Activated naive CD4-positive, alpha-beta T cell treated with anti-CD3 and anti-CD28 coated beads for 36 hours (primary cell): ENCODE measurements at regions not wholly inside any gene's neighbourhood (a gene's known extent, or its start where the extent isn't known, plus 50 kb on each side); places are given as distances from the start of the nearest gene placed in this dataset.
"Not testable (repeated sequence)": the region's sequence is repeated elsewhere in the genome, so short reads cannot be mapped to it uniquely, and the experiment has no call there.

Experiments
- CTCF ChIA-PET: fragments of 350-600 bp; sonication (Branson Sonifier 250); formaldehyde crosslinking; loops from one replicate; lab custom pipeline; 2021; ENCODE audit warnings: antibody characterized with exemption; lab: Charles Lee
- DNase-seq: peaks from one replicate; pipeline ENCODE4 v3.0.0-alpha.2; 2020
- H3K27ac Mint-ChIP-seq: one replicate; pipeline ENCODE4 v1.8.0; 2021; ENCODE audit warnings: mild to moderate bottlenecking, mixed read lengths
- H3K27me3 Mint-ChIP-seq: one replicate; pipeline ENCODE4 v1.8.0; 2021; ENCODE audit warnings: low read depth, mixed read lengths
- H3K36me3 Mint-ChIP-seq: one replicate; pipeline ENCODE4 v1.8.0; 2021; ENCODE audit warnings: low read depth, mixed read lengths
- H3K4me1 Mint-ChIP-seq: one replicate; pipeline ENCODE4 v1.8.0; 2021; ENCODE audit warnings: low read depth, mixed read lengths
- H3K4me3 Mint-ChIP-seq: one replicate; pipeline ENCODE4 v1.8.0; 2021; ENCODE audit warnings: mild to moderate bottlenecking, moderate library complexity, mixed read lengths
- H3K9me3 Mint-ChIP-seq: one replicate; pipeline ENCODE4 v1.8.0; 2021; ENCODE audit warnings: mixed read lengths
- intact Hi-C: fragments of 100-400 bp; cut with micrococcal nuclease; formaldehyde crosslinking; loops from one replicate; pipeline ENCODE4 v1.15.1; 2023

- H3K9me3 Mint-ChIP-seq, result peaks cover 27% of the 10 kb centered on the region
- H3K27me3 Mint-ChIP-seq, intact Hi-C loops, H3K36me3 Mint-ChIP-seq, H3K4me3 Mint-ChIP-seq, DNase-seq, CTCF ChIA-PET, H3K4me1 Mint-ChIP-seq, H3K27ac Mint-ChIP-seq: not testable (repeated sequence)
Observed at GRCh38 chr22:10746382-10746781, 4781.6 kb upstream of the OR11H1 start.

GRCh38 chr22:10747227-10747626 lies 4780.8 kb upstream of the OR11H1 start:
- H3K4me3 Mint-ChIP-seq, H3K27ac Mint-ChIP-seq, H3K27me3 Mint-ChIP-seq, H3K36me3 Mint-ChIP-seq, CTCF ChIA-PET, H3K4me1 Mint-ChIP-seq, DNase-seq, intact Hi-C loops: not testable (repeated sequence)
- peaks cover 27% of the 10 kb centered on the region for H3K9me3 Mint-ChIP-seq

- peaks cover 22% of the 10 kb centered on the region for H3K9me3 Mint-ChIP-seq
- intact Hi-C loops, H3K4me1 Mint-ChIP-seq, H3K4me3 Mint-ChIP-seq, CTCF ChIA-PET, H3K36me3 Mint-ChIP-seq, DNase-seq, H3K27me3 Mint-ChIP-seq, H3K27ac Mint-ChIP-seq: not testable (repeated sequence)
Observed at GRCh38 chr22:10748751-10749150, 4779.2 kb upstream of the OR11H1 start.

- H3K27ac Mint-ChIP-seq, intact Hi-C loops, DNase-seq, H3K27me3 Mint-ChIP-seq, H3K36me3 Mint-ChIP-seq, CTCF ChIA-PET, H3K4me3 Mint-ChIP-seq, H3K4me1 Mint-ChIP-seq: not testable (repeated sequence)
- H3K9me3 Mint-ChIP-seq, result peaks cover 21% of the 10 kb centered on the region
Observed at GRCh38 chr22:10749423-10749822, 4778.6 kb upstream of the OR11H1 start.

- H3K4me1 Mint-ChIP-seq, CTCF ChIA-PET, H3K36me3 Mint-ChIP-seq, DNase-seq, H3K27ac Mint-ChIP-seq, intact Hi-C loops, H3K27me3 Mint-ChIP-seq, H3K4me3 Mint-ChIP-seq: not testable (repeated sequence)
- peaks cover 23% of the 10 kb centered on the region for H3K9me3 Mint-ChIP-seq
Observed at GRCh38 chr22:10753566-10753965, 4774.4 kb upstream of the OR11H1 start.

GRCh38 chr22:10755350-10755749 lies 4772.6 kb upstream of the OR11H1 start:
- H3K27ac Mint-ChIP-seq, DNase-seq, H3K27me3 Mint-ChIP-seq, H3K4me3 Mint-ChIP-seq, H3K4me1 Mint-ChIP-seq, intact Hi-C loops, H3K36me3 Mint-ChIP-seq, CTCF ChIA-PET: not testable (repeated sequence)
- H3K9me3 Mint-ChIP-seq, result peaks cover 18% of the 10 kb centered on the region

GRCh38 chr22:10760418-10760817 lies 4767.6 kb upstream of the OR11H1 start:
- H3K4me1 Mint-ChIP-seq, H3K4me3 Mint-ChIP-seq, H3K36me3 Mint-ChIP-seq, H3K27ac Mint-ChIP-seq, DNase-seq, H3K27me3 Mint-ChIP-seq, intact Hi-C loops, CTCF ChIA-PET: not testable (repeated sequence)
- H3K9me3 Mint-ChIP-seq, result peaks cover 23% of the 10 kb centered on the region

GRCh38 chr22:10766320-10766719 lies 4761.7 kb upstream of the OR11H1 start:
- DNase-seq, CTCF ChIA-PET, H3K27ac Mint-ChIP-seq, intact Hi-C loops, H3K4me1 Mint-ChIP-seq, H3K4me3 Mint-ChIP-seq, H3K27me3 Mint-ChIP-seq: not testable (repeated sequence)
- H3K9me3 Mint-ChIP-seq, result peaks cover 38% of the 10 kb centered on the region
- H3K36me3 Mint-ChIP-seq, result peaks cover 12% of the 10 kb centered on the region

GRCh38 chr22:10768875-10769274 lies 4759.1 kb upstream of the OR11H1 start:
- H3K27ac Mint-ChIP-seq, DNase-seq, H3K4me3 Mint-ChIP-seq, H3K4me1 Mint-ChIP-seq, intact Hi-C loops, H3K27me3 Mint-ChIP-seq, CTCF ChIA-PET: not testable (repeated sequence)
- H3K36me3 Mint-ChIP-seq, result peaks cover 14% of the 10 kb centered on the region
- H3K9me3 Mint-ChIP-seq, result peaks cover 34% of the 10 kb centered on the region

- H3K27me3 Mint-ChIP-seq, intact Hi-C loops, DNase-seq, H3K4me3 Mint-ChIP-seq, H3K36me3 Mint-ChIP-seq, H3K27ac Mint-ChIP-seq, CTCF ChIA-PET, H3K4me1 Mint-ChIP-seq: not testable (repeated sequence)
- H3K9me3 Mint-ChIP-seq, result peaks cover 32% of the 10 kb centered on the region
Observed at GRCh38 chr22:10771744-10772143, 4756.2 kb upstream of the OR11H1 start.

- H3K4me3 Mint-ChIP-seq, intact Hi-C loops, H3K36me3 Mint-ChIP-seq, H3K4me1 Mint-ChIP-seq, DNase-seq, CTCF ChIA-PET, H3K27ac Mint-ChIP-seq, H3K27me3 Mint-ChIP-seq: not testable (repeated sequence)
- H3K9me3 Mint-ChIP-seq, result peaks cover 25% of the 10 kb centered on the region
Observed at GRCh38 chr22:10773341-10773740, 4754.7 kb upstream of the OR11H1 start.

GRCh38 chr22:10775601-10776357 lies 4752.2 kb upstream of the OR11H1 start:
- H3K9me3 Mint-ChIP-seq, result peaks cover 30% of the 10 kb centered on the region
- DNase-seq, H3K4me1 Mint-ChIP-seq, H3K27ac Mint-ChIP-seq, H3K4me3 Mint-ChIP-seq, H3K27me3 Mint-ChIP-seq, CTCF ChIA-PET, intact Hi-C loops, H3K36me3 Mint-ChIP-seq: not testable (repeated sequence)

- H3K27me3 Mint-ChIP-seq, intact Hi-C loops, H3K27ac Mint-ChIP-seq, CTCF ChIA-PET, H3K4me1 Mint-ChIP-seq, H3K4me3 Mint-ChIP-seq, DNase-seq, H3K36me3 Mint-ChIP-seq: not testable (repeated sequence)
- peaks cover 30% of the 10 kb centered on the region for H3K9me3 Mint-ChIP-seq
Observed at GRCh38 chr22:10776358-10776729, 4751.6 kb upstream of the OR11H1 start.
